AG09309 (cell line): ENCODE measurements at regions not wholly inside any gene's neighbourhood (a gene's known extent, or its start where the extent isn't known, plus 50 kb on each side); places are given as distances from the start of the nearest gene placed in this dataset.
"Not testable (repeated sequence)": the region's sequence is repeated elsewhere in the genome, so short reads cannot be mapped to it uniquely, and the experiment has no call there.

Experiments used
- DNase-seq: peaks from one replicate; pipeline ENCODE4 v3.0.0-alpha.2; 2010; ENCODE audit warnings: low read depth
- H3K4me3 ChIP-seq: 2 replicates; pipeline ENCODE4 v1.5.1; 2011; ENCODE audit warnings: mild to moderate bottlenecking, low read depth, low read length, moderate library complexity; ENCODE audit not compliant: control insufficient read depth
- CTCF ChIP-seq: IDR thresholded peaks from 2 replicates; pipeline ENCODE4 v1.5.1; 2011; ENCODE audit warnings: mild to moderate bottlenecking, low read depth, low read length, inconsistent platforms; ENCODE audit not compliant: insufficient read depth, control insufficient read depth; ENCODE audit errors: missing control alignments

GRCh38 chr1:866095-866494, 57.6 kb upstream of the SAMD11 start:
- TF ChIP-seq CTCF = no peak
- no peak for DNase-seq

GRCh38 chr1:866631-867299, 57.0 kb upstream of the SAMD11 start:
- not testable (repeated sequence) for H3K4me3 ChIP-seq, DNase-seq

More at GRCh38 chr1:866095-866494, 57.6 kb upstream of the SAMD11 start:
- H3K4me3 ChIP-seq = no peak overlapping the region

GRCh38 chr1:867550-867949, 56.2 kb upstream of the SAMD11 start:
- not testable (repeated sequence) for H3K4me3 ChIP-seq

GRCh38 chr1:869499-870244, 54.1 kb upstream of the SAMD11 start:
- TF ChIP-seq CTCF = peak; percentile 26
- no peak for DNase-seq
- no peak overlapping the region for H3K4me3 ChIP-seq

More at GRCh38 chr1:867550-867949, 56.2 kb upstream of the SAMD11 start:
- DNase-seq = peak; percentile 32
